ENCODE measurements at regions not wholly inside any gene's neighbourhood (a gene's known extent, or its start where the extent isn't known, plus 50 kb on each side); places are given as distances from the start of the nearest gene placed in this dataset.
"Not testable (repeated sequence)": the region's sequence is repeated elsewhere in the genome, so short reads cannot be mapped to it uniquely, and the experiment has no call there.

GRCh38 chr3:125694761-125695294 is 99.5 kb upstream of the OSBPL11 start:
- intact Hi-C loops (cut with DNase I, micrococcal nuclease) = no loop called here
- ATAC-seq (no peak), DNase-seq (no peak)

GRCh38 chr3:125695688-125696087 is 100.4 kb upstream of the OSBPL11 start:
- ATAC-seq = no peak
- DNase-seq = no peak
- intact Hi-C loops (cut with DNase I, micrococcal nuclease) = no loop called here

GRCh38 chr3:125697126-125697525 is 101.8 kb upstream of the OSBPL11 start:
- DNase-seq; ATAC-seq; intact Hi-C loops (cut with DNase I, micrococcal nuclease): not testable (repeated sequence)

GRCh38 chr3:125697979-125698640 is 102.8 kb upstream of the OSBPL11 start:
- DNase-seq; ATAC-seq; intact Hi-C loops (cut with DNase I, micrococcal nuclease): not testable (repeated sequence)

GRCh38 chr3:125715651-125716050 is 120.4 kb upstream of the OSBPL11 start:
- no peak for DNase-seq
- no peak for ATAC-seq
- intact Hi-C loops (cut with DNase I, micrococcal nuclease) = no loop called here

- DNase-seq; ATAC-seq; intact Hi-C loops (cut with DNase I, micrococcal nuclease): not testable (repeated sequence)
Measured at GRCh38 chr3:125732151-125732550, 136.9 kb upstream of the OSBPL11 start.

- ATAC-seq; intact Hi-C loops (cut with DNase I, micrococcal nuclease); DNase-seq: not testable (repeated sequence)
Measured at GRCh38 chr3:125741991-125742718, 146.9 kb upstream of the OSBPL11 start.

- ATAC-seq; DNase-seq; intact Hi-C loops (cut with DNase I, micrococcal nuclease): not testable (repeated sequence)
Measured at GRCh38 chr3:125742845-125743244, 147.5 kb upstream of the OSBPL11 start.

GRCh38 chr3:125757050-125757449 is 161.8 kb upstream of the OSBPL11 start:
- intact Hi-C loops (cut with DNase I, micrococcal nuclease); DNase-seq; ATAC-seq: not testable (repeated sequence)

GRCh38 chr3:125758641-125759130 is 163.4 kb upstream of the OSBPL11 start:
- DNase-seq; ATAC-seq; intact Hi-C loops (cut with DNase I, micrococcal nuclease): not testable (repeated sequence)

GRCh38 chr3:125762601-125763000 is 167.3 kb upstream of the OSBPL11 start:
- ATAC-seq; DNase-seq; intact Hi-C loops (cut with DNase I, micrococcal nuclease): not testable (repeated sequence)

- intact Hi-C loops (cut with DNase I, micrococcal nuclease) = not testable (repeated sequence)
- peak in 1 of 2 donors; percentile 75 for DNase-seq
- ATAC-seq = peak; percentile 49
Measured at GRCh38 chr3:125766285-125766826, 171.1 kb upstream of the OSBPL11 start.

- intact Hi-C loops (cut with DNase I, micrococcal nuclease); ATAC-seq: not testable (repeated sequence)
- peak; percentile 38 to 45 for DNase-seq
Measured at GRCh38 chr3:125766931-125767330, 171.6 kb upstream of the OSBPL11 start.

- intact Hi-C loops (cut with DNase I, micrococcal nuclease) = no loop called here
Measured at GRCh38 chr3:125767641-125768040, 172.3 kb upstream of the OSBPL11 start.

GRCh38 chr3:125768821-125769220 is 173.5 kb upstream of the OSBPL11 start:
- intact Hi-C loops (cut with DNase I, micrococcal nuclease); ATAC-seq; DNase-seq: not testable (repeated sequence)

More at GRCh38 chr3:125767641-125768040, 172.3 kb upstream of the OSBPL11 start:
- DNase-seq (no peak), ATAC-seq (no peak)

- ATAC-seq; DNase-seq; intact Hi-C loops (cut with DNase I, micrococcal nuclease): not testable (repeated sequence)
Measured at GRCh38 chr3:125771506-125771905, 176.2 kb upstream of the OSBPL11 start.

- ATAC-seq; intact Hi-C loops (cut with DNase I, micrococcal nuclease): not testable (repeated sequence)
- peak; percentile 50 to 53 for DNase-seq
Measured at GRCh38 chr3:125774433-125775034, 179.2 kb upstream of the OSBPL11 start.

- intact Hi-C loops (cut with DNase I, micrococcal nuclease); DNase-seq; ATAC-seq: not testable (repeated sequence)
Measured at GRCh38 chr3:125775106-125775505, 179.8 kb upstream of the OSBPL11 start.

Measured in left colon (tissue), 2 donors.